A172 (cell line): ENCODE measurements at regions not wholly inside any gene's neighbourhood (a gene's known extent, or its start where the extent isn't known, plus 50 kb on each side); places are given as distances from the start of the nearest gene placed in this dataset.
"Not testable (repeated sequence)": the region's sequence is repeated elsewhere in the genome, so short reads cannot be mapped to it uniquely, and the experiment has no call there.

Experiments used
- DNase-seq: peaks from one replicate; pipeline ENCODE4 v3.0.0-alpha.2; 2015; ENCODE audit warnings: low spot score

- peak; percentile 80 for DNase-seq
Measured at GRCh38 chr5:56763711-56764466, 51.5 kb upstream of the MAP3K1 start.

DNA sequence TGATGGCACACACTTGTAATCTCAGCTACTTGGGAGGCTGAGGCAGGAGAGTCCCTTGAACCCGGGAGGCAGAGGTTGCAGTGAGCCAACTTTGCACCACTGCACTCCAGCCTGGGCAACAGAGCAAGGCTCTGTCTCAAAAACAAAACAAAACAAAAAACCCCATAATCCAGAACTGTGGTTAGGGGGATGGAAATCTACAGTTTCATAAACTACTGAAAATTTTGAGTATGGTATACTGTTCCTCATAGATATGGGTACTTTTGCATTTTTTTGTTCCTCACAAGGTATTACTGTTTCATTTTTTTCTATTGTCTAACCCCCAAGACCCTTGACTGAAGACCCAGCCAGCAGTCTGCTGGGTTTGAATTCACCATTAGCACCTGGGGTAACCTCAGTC, 52.2 kb upstream of the MAP3K1 start:
- DNase-seq: no peak

DNA sequence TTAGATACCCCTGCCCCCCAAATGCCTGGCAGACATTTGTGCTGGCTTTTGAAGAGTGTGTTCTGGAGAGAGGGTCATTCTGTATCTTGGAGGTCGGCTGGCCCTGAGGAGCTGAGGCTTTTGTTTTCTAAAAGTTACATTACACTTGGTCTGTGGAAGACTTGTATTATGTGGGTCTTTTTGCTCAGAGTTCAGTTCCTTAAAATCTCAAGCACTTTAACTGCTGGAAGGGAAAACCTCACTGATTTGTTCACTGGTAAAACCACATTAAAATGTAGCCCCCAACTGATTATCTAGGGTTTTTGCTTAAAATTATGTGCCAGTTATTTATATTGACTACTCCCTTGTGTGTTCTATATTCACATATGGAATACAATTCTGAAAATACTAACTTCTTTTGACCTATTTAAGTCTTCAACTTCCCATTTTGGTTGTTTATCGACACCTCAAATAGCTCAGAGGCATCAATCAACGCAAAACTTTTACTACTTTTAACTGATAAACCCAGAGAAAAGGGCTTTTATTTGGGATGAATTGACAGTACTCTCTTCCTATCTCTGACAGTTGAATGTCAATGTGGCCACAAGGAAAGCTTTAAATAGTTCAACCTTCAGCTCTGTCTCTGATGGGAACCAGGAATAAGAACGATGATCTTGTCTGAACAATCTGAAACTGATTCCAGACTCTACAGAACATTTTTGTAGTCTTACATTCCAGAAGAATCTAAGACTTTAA, 54.0 kb upstream of the MAP3K1 start:
- no peak for DNase-seq

GRCh38 chr5:56760723-56761122, 54.6 kb upstream of the MAP3K1 start:
- DNase-seq: no peak

- no peak for DNase-seq
Measured at GRCh38 chr5:56759521-56760216, 55.7 kb upstream of the MAP3K1 start.

DNA sequence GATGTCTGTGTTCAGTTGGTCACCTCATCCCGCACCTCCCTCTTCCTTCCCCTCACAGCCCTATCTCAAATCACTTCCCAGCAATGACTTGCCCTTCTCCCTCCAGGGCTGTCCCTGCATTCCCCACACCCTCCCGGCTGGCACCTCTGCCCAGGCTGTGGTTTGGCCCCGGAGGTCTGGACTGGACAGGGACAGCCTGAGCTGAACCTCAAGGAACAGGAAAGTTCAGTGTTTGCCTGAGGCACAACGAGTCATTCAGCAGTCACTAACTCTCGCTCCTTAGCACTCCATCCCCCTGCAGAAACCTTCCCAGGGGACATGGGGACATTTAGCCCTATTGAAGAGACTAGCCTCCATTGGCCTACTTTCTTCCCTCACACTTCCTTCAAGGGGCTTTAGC, 58.3 kb upstream of the MAP3K1 start:
- peak; percentile 57 for DNase-seq

DNA sequence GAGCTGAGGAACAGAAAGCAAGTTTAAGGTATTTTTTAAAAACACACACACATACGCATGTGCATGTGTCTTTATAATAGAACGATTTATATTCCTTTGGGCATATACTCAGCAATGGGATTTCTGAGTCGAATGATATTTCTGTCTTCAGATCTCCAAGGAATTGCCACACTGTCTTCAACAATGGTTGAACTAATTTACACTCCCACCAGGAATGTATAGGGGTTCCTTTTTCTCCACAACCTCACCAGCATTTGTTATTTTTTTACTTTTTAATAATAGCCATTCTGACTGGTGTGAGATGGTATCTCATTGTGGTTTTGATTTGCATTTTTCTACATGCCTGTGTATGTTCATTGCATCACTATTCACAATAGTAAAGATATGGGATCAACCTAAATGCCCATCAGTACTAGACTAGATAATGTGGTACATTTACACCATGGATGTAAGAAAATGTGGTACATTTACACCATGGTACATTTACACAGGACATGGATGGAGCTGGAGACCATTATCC, 60.3 kb upstream of the MAP3K1 start:
- DNase-seq: no peak

GRCh38 chr5:56753588-56753987, 61.8 kb upstream of the MAP3K1 start:
- not testable (repeated sequence) for DNase-seq

DNA sequence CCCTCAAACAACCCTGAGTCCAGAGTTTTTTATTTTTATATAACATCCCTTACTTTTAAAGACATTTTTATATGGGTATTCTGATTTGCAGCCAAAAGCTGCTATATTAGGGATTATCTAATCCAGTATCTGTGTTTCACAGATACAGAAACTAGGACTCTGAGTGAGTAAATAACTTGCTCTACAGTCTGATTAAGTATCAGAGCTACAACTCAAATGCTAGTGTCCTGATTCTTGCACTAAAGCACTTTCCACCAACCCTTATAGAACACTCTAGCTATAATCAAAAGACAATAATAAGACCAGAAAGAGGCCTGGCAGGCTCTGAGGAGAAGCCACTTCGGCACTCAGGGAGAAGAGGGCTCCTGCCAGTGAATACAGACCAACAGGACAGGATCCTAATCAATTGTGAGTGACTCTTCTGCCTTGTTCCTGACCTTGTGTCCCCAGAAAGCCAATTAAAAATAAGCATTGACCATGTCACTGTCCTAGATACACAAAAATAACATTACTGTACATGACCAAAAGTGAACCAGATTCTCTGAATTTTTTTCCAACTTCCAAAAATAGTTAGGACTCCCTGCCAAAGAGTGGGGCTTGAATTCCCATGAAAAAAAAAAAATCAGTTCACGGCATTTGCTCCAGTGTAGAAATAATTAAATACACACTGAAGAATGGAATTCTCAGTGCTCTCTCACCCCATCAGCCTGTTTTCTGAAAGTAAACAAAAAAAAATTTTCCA, 63.6 kb upstream of the MAP3K1 start:
- DNase-seq: no peak

DNA sequence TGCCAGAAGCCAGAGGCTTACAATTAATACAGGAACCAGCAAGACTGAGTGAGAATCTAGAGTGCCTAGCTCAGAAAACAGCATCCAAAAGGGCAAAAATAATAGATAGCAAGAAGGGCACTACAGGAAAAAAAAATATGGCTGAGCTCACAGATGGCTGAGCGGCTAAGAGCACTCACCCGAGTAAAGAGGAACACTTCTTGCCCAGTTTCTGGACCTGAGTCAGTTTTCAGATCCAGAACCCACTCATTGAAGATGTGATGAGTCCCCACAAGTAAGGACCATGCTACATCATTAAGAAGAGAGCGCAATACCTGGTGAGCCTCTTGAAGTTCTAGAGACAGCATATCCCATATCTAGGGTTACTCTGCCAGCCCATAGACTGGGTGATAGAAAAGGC, 65.5 kb upstream of the MAP3K1 start:
- no peak for DNase-seq

GRCh38 chr5:56746553-56747339, 68.6 kb upstream of the MAP3K1 start:
- no peak for DNase-seq

DNA sequence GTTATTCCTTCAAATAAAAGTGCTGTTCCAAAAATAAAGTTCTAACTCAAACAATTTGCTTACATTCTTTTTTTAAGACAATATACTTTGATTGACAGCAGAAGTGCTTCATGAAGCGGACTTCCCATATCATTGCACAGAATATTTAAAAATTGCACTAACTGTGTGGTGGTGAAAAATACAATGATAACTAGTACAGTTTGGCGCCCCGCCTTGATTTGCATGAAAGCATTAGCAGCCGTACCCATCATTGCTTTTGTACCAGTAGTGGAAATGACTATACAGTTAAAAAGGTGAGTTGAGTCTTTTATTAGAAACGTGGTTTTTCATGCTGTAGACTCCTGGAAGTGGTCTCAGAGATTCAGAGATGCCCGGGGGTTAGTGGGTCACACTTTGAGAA, 69.5 kb upstream of the MAP3K1 start:
- no peak for DNase-seq

GRCh38 chr5:56740868-56741267, 74.5 kb upstream of the MAP3K1 start:
- DNase-seq: no peak

GRCh38 chr5:56739990-56740389, 75.4 kb upstream of the MAP3K1 start:
- DNase-seq: no peak

GRCh38 chr5:56737951-56738606, 77.3 kb upstream of the MAP3K1 start:
- DNase-seq: no peak

DNA sequence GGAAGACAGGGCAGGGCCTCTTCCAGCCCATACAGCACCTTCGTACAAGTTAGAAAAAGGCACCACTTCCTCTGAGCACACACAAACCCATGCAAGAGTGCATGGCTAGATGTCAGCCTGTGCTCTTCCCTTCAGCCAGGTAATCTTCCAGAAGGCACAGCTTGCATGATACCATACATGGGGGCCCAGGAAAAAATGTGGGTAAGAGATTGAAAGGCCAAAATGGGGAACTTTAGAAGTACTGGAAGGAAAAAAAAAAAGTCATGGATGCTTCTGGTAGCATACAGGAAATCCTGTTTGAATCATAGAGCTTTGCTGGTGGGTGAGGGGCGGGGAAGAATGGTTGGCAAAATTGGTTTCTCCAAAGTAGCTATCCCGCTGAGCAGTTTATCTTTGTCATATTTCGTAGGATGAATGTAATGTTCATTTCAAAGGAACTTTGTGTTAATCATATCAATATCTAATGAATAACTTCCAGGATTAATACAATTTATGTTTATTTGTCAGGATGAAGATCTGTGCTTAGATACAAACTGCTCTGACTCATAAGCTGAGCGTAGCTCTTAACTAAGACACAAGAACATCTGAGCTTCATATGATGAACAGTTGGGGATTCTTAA, 78.2 kb upstream of the MAP3K1 start:
- peak; percentile 44 for DNase-seq

GRCh38 chr5:56735849-56736641, 79.3 kb upstream of the MAP3K1 start:
- DNase-seq: no peak

DNA sequence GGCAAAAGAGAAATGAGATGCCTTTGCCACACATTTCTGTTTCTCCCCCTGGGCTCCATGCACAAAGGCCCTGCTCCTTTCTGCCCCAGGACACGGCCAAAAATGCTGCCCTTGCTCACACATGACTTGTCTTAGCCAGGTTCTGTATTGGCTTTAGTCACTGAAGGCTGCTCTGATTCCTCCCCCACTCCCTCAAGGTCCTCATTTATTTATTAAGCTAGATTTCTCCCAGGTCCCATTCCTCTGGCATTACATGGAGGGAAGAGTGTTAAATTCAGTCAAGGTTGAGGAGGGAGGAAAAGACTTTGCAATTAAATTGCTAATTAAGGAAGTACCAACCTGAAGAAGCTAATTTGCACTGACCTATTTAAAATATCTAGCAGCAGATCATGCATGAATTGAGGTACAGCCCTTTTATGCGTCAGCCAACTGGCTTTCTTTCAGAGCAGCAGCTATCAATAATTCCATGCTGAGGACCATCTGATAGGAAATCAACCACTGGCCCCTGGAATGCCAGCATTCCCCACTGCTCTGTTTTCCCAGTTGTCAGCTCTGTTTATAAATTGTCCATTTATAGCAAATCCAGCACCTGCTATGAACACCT, 81.2 kb upstream of the MAP3K1 start:
- no peak for DNase-seq

DNA sequence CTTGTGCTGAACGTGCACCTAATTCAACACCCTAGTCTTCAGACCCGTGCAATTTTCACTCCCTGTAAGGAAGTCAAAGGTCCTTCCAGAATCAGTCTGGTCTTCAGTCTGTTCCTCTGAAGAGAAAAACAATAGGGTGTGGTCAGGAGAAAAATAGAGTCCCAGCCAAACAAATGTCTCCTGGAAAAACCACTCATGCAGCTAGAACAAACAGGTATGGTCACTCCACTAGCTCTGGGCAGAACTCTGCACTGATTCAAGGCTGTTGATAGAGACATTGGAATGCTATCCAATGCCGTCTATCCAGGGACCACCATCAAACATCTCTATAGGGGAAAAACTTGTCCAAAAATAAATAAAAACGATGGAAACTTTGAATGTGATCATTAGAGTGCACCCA, 81.8 kb upstream of the MAP3K1 start:
- DNase-seq: no peak
